ENCODE measurements at regions not wholly inside any gene's neighbourhood (a gene's known extent, or its start where the extent isn't known, plus 50 kb on each side); places are given as distances from the start of the nearest gene placed in this dataset.

GRCh38 chr21:24825348-24825747, 781.9 kb downstream of the MRPL39 start:
- Histone ChIP-seq H3K4me1 (ENCODE audit: control insufficient read depth, insufficient read depth, low read length) (no peaks in the 10 kb centered on the region), H3K9me3 (ENCODE audit: control insufficient read depth, low read depth, low read length) (no peaks in the 10 kb centered on the region), H3K4me3 (ENCODE audit: low read length) (no peak overlapping the region), H3K36me3 (ENCODE audit: control insufficient read depth, insufficient read depth, low read length) (no peaks in the 10 kb centered on the region), H3K27ac (ENCODE audit: low read length) (no peak overlapping the region), H3K27me3 (ENCODE audit: control insufficient read depth, insufficient read depth, low read length) (no peaks in the 10 kb centered on the region)
- no peak for DNase-seq
- 69% methylated on average over 2 of the region's 4 CpGs for WGBS (ENCODE audit: insufficient coverage, low lambda C conversion rate)

DNA sequence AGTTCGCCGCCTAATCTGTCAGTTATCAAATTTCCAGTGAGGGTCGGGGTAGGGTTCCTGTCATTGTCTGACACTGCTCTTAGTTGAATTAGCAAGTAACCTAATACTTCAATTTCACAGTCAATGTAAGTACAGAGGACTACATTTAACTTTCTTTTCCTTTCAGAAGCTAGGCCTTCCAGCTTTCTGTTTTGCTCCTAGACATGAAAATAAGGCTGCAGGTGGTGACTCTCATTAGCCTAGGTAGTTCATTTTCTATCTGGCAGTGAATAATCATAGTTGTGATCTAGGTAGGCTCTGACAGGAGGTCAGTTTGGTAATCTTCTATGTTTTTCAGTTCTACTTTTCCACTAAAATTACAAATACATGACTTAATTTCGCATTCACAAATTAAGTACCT, 783.1 kb downstream of the MRPL39 start:
- DNase-seq = no peak
- Histone ChIP-seq H3K36me3 (ENCODE audit: control insufficient read depth, insufficient read depth, low read length) (no peaks in the 10 kb centered on the region), H3K9me3 (ENCODE audit: control insufficient read depth, low read depth, low read length) (no peaks in the 10 kb centered on the region), H3K27me3 (ENCODE audit: control insufficient read depth, insufficient read depth, low read length) (no peaks in the 10 kb centered on the region), H3K27ac (ENCODE audit: low read length) (no peak overlapping the region), H3K4me1 (ENCODE audit: control insufficient read depth, insufficient read depth, low read length) (no peaks in the 10 kb centered on the region), H3K4me3 (ENCODE audit: low read length) (no peak overlapping the region)
- WGBS (ENCODE audit: insufficient coverage, low lambda C conversion rate) = no CpG with 5 or more reads among the region's 4 CpGs

- H3K27ac ChIP-seq (ENCODE audit: low read length) = no peak overlapping the region
- no peaks in the 10 kb centered on the region for H3K9me3 ChIP-seq (ENCODE audit: control insufficient read depth, low read depth, low read length)
- H3K4me1 ChIP-seq (ENCODE audit: control insufficient read depth, insufficient read depth, low read length) = no peaks in the 10 kb centered on the region
- no CpG with 5 or more reads among the region's 2 CpGs for WGBS (ENCODE audit: insufficient coverage, low lambda C conversion rate)
- H3K4me3 ChIP-seq (ENCODE audit: low read length) = no peak overlapping the region
- H3K36me3 ChIP-seq (ENCODE audit: control insufficient read depth, insufficient read depth, low read length) = no peaks in the 10 kb centered on the region
- H3K27me3 ChIP-seq (ENCODE audit: control insufficient read depth, insufficient read depth, low read length) = no peaks in the 10 kb centered on the region
- DNase-seq = no peak
These were observed 784.0 kb downstream of the MRPL39 start for GRCh38 chr21:24823247-24823646.

DNA sequence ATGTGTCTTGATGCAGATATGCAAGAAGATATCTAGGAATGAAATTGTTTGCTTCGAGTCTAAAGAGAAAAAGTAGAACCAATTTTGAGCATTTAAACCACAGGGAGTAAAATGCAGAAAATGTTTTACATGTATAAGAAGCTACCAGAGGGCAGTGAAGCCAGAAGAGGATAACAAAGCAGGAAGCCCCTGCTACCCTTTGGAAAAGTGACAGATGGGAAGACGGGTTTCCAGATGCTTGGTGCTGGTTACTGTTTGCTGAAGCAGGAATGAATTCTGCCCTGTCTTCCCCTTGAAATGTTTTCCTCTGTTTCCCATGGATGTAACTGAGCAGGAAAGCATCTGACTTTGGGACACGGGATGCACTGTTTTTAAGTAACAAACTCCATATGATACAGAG, 822.2 kb downstream of the MRPL39 start:
- Histone ChIP-seq H3K27me3 (ENCODE audit: control insufficient read depth, insufficient read depth, low read length) (no peaks in the 10 kb centered on the region), H3K4me3 (ENCODE audit: low read length) (no peak overlapping the region), H3K36me3 (ENCODE audit: control insufficient read depth, insufficient read depth, low read length) (no peaks in the 10 kb centered on the region), H3K27ac (ENCODE audit: low read length) (no peak overlapping the region), H3K4me1 (ENCODE audit: control insufficient read depth, insufficient read depth, low read length) (no peaks in the 10 kb centered on the region), H3K9me3 (ENCODE audit: control insufficient read depth, low read depth, low read length) (no peaks in the 10 kb centered on the region)
- 100% methylated on average over 1 of the region's 3 CpGs for whole genome bisulfite sequencing (ENCODE audit: insufficient coverage, low lambda C conversion rate)
- DNase-seq = no peak

GRCh38 chr21:24781146-24781545, 826.1 kb downstream of the MRPL39 start:
- WGBS (ENCODE audit: insufficient coverage, low lambda C conversion rate) = no CpG with 5 or more reads among the region's 2 CpGs
- Histone ChIP-seq H3K36me3 (ENCODE audit: control insufficient read depth, insufficient read depth, low read length) (no peaks in the 10 kb centered on the region), H3K4me3 (ENCODE audit: low read length) (no peak overlapping the region), H3K27me3 (ENCODE audit: control insufficient read depth, insufficient read depth, low read length) (no peaks in the 10 kb centered on the region), H3K9me3 (ENCODE audit: control insufficient read depth, low read depth, low read length) (no peaks in the 10 kb centered on the region), H3K27ac (ENCODE audit: low read length) (no peak overlapping the region), H3K4me1 (ENCODE audit: control insufficient read depth, insufficient read depth, low read length) (no peaks in the 10 kb centered on the region)
- no peak for DNase-seq

DNA sequence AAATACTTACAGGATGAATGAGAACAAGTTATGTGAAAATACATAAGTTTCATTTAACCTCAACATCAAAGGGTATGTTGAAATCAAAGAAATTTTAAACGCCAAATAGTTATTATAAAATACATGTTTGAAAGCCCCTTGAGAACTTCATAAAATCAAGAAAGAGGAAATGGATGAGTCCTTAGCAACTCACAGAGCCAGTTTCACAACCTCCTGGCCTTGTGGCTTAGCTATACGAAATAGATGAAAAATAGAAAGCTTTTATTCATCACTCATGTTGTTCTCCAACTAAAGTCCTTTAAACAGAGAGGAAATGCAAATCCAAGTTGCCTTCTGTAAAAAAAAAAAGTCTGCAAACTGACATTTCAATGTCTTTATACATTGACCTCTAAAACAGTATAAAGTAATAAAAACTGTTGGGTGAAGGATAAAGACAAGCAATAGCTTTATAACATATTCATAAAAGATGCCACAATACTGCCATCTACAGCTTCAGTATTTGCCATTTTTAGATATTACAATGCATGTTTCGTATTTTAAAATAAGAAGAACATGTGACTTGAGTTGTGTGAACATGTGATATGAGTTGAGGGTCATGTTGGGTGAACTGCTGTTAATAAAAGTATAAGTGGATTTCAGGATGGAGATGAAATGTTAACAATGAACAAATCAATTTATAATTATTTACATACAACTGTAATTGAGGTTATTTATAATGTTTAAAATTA, 847.8 kb downstream of the MRPL39 start:
- DNase-seq = no peak
- 78% methylated on average over 1 of the region's 3 CpGs for WGBS (ENCODE audit: insufficient coverage, low lambda C conversion rate)
- H3K27me3 ChIP-seq (ENCODE audit: control insufficient read depth, insufficient read depth, low read length) = no peaks in the 10 kb centered on the region
- H3K27ac ChIP-seq (ENCODE audit: low read length) = no peak overlapping the region
- no peaks in the 10 kb centered on the region for H3K9me3 ChIP-seq (ENCODE audit: control insufficient read depth, low read depth, low read length)
- H3K36me3 ChIP-seq (ENCODE audit: control insufficient read depth, insufficient read depth, low read length) = no peaks in the 10 kb centered on the region
- H3K4me1 ChIP-seq (ENCODE audit: control insufficient read depth, insufficient read depth, low read length) = no peaks in the 10 kb centered on the region
- no peak overlapping the region for H3K4me3 ChIP-seq (ENCODE audit: low read length)

DNA sequence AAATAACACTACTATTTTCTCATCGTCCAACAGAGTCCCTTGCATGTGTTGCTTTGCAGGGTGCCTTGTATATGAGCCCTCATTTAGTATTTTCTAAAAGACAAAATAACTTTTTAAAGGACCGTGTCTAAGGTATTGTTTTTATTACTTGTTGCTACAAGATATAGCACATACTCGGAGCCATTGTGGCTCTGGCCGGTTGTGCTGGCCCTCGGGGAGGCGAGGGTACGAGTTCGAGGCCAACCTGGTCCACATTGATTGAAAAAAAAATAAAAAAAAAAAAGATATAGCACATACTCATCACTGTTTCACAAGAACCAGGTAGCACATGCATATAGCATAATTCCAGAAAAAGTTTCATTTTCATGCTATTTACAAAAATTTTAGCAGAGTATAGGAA, 869.2 kb downstream of the MRPL39 start:
- no peaks in the 10 kb centered on the region for H3K27me3 ChIP-seq (ENCODE audit: control insufficient read depth, insufficient read depth, low read length)
- H3K36me3 ChIP-seq (ENCODE audit: control insufficient read depth, insufficient read depth, low read length) = no peaks in the 10 kb centered on the region
- no peak for DNase-seq
- H3K4me1 ChIP-seq (ENCODE audit: control insufficient read depth, insufficient read depth, low read length) = no peaks in the 10 kb centered on the region
- no peaks in the 10 kb centered on the region for H3K9me3 ChIP-seq (ENCODE audit: control insufficient read depth, low read depth, low read length)
- 93% methylated on average over 2 of the region's 8 CpGs for WGBS (ENCODE audit: insufficient coverage, low lambda C conversion rate)
- H3K4me3 ChIP-seq (ENCODE audit: low read length) = no peak overlapping the region
- no peak overlapping the region for H3K27ac ChIP-seq (ENCODE audit: low read length)

DNA sequence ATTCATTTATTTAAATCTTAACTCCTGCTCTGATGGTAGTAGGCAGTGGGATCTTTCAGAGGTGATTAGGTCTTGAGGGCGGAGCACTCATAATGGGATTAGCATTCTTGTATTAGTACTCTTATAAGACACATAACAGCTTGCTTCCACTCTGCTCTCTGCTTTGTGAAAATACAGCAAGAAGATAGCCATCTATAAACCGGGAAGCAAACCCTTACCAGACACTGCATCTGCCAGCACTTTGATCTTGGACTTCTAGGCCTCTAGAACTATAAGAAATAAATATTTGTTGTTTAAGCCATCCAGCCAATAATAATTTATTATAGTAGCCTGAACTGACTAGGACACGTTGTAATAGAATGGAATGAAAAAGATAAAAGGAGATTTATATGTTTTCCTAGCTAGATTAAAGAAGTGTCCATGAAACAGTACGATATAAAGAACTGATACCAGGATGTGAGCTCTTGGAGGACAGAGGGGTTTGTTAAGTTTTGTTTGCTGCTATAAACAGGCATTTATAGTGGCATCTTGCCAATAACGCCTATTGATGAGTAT, 869.9 kb downstream of the MRPL39 start:
- Histone ChIP-seq H3K36me3 (ENCODE audit: control insufficient read depth, insufficient read depth, low read length) (no peaks in the 10 kb centered on the region), H3K27ac (ENCODE audit: low read length) (no peak overlapping the region), H3K27me3 (ENCODE audit: control insufficient read depth, insufficient read depth, low read length) (no peaks in the 10 kb centered on the region), H3K9me3 (ENCODE audit: control insufficient read depth, low read depth, low read length) (no peaks in the 10 kb centered on the region), H3K4me1 (ENCODE audit: control insufficient read depth, insufficient read depth, low read length) (no peaks in the 10 kb centered on the region), H3K4me3 (ENCODE audit: low read length) (no peak overlapping the region)
- WGBS (ENCODE audit: insufficient coverage, low lambda C conversion rate) = 39% methylated on average over 2 of the region's 5 CpGs
- DNase-seq = no peak

DNA sequence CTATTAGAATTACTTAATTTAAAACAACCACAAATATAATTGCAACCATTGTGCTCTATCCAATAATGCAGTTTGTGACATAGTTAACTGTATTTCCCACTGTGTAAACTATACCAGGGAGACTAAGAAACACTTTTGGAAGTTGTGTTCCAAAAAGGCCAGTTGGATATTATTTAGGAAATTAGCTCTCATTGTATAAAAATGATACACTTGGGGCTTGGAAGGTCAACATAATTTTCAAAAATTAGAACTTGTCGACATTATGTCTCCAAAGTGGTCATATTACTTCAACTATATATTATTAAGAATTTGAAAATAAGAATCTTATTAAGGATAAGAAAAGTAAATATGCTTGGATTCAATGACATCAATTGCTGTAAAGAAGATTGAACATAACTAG, 876.6 kb downstream of the MRPL39 start:
- no CpG with 5 or more reads among the region's 1 CpG for WGBS (ENCODE audit: insufficient coverage, low lambda C conversion rate)
- Histone ChIP-seq H3K9me3 (ENCODE audit: control insufficient read depth, low read depth, low read length) (no peaks in the 10 kb centered on the region), H3K36me3 (ENCODE audit: control insufficient read depth, insufficient read depth, low read length) (no peaks in the 10 kb centered on the region), H3K27me3 (ENCODE audit: control insufficient read depth, insufficient read depth, low read length) (no peaks in the 10 kb centered on the region), H3K4me3 (ENCODE audit: low read length) (no peak overlapping the region), H3K27ac (ENCODE audit: low read length) (no peak overlapping the region), H3K4me1 (ENCODE audit: control insufficient read depth, insufficient read depth, low read length) (no peaks in the 10 kb centered on the region)
- no peak for DNase-seq

- 67% methylated on average over 1 of the region's 3 CpGs for WGBS (ENCODE audit: insufficient coverage, low lambda C conversion rate)
- no peak overlapping the region for H3K4me3 ChIP-seq (ENCODE audit: low read length)
- no peak for DNase-seq
These were observed 877.7 kb downstream of the MRPL39 start for GRCh38 chr21:24729568-24729967.

More at GRCh38 chr21:24729568-24729967, 877.7 kb downstream of the MRPL39 start:
- no peak overlapping the region for H3K27ac ChIP-seq (ENCODE audit: low read length)
- no peaks in the 10 kb centered on the region for H3K27me3 ChIP-seq (ENCODE audit: control insufficient read depth, insufficient read depth, low read length)
- no peaks in the 10 kb centered on the region for H3K4me1 ChIP-seq (ENCODE audit: control insufficient read depth, insufficient read depth, low read length)
- H3K9me3 ChIP-seq (ENCODE audit: control insufficient read depth, low read depth, low read length) = no peaks in the 10 kb centered on the region
- H3K36me3 ChIP-seq (ENCODE audit: control insufficient read depth, insufficient read depth, low read length) = no peaks in the 10 kb centered on the region

Data from large intestine (tissue), 3 donors.